GM23338 (cell line): ENCODE measurements at regions not wholly inside any gene's neighbourhood (a gene's known extent, or its start where the extent isn't known, plus 50 kb on each side); places are given as distances from the start of the nearest gene placed in this dataset.

Experiments
- ATAC-seq: fragments of 200-7000 bp; cut with Tn5 transposase; 3 replicates; pipeline ENCODE4 v1.9.1; 2020
- DNase-seq: peaks from one replicate; pipeline ENCODE4 v3.0.0-alpha.2; 2015; ENCODE audit warnings: low spot score
- H2AFZ ChIP-seq: fragments of 200-600 bp; sonication (generic); 2 replicates; pipeline ENCODE4 v1.8.0; 2016; ENCODE audit warnings: antibody characterized with exemption, mild to moderate bottlenecking, moderate library complexity
- H3F3A ChIP-seq: fragments of 200-600 bp; sonication (generic); replicated peaks from 2 replicates; pipeline ENCODE4 v1.8.0; 2017; ENCODE audit warnings: antibody characterized with exemption, mixed run types, low read depth
- H3K27ac ChIP-seq: fragments of 200-600 bp; sonication (generic); 2 replicates; pipeline ENCODE4 v1.6.1; 2016; ENCODE audit warnings: low read depth
- H3K27me3 ChIP-seq: fragments of 200-600 bp; sonication (generic); 2 replicates; pipeline ENCODE4 v1.8.0; 2016; ENCODE audit warnings: mild to moderate bottlenecking, mixed run types, moderate library complexity; ENCODE audit not compliant: insufficient read depth
- H3K36me3 ChIP-seq: fragments of 200-600 bp; sonication (generic); 2 replicates; pipeline ENCODE4 v1.8.0; 2016; ENCODE audit warnings: mild to moderate bottlenecking; ENCODE audit not compliant: insufficient read depth
- H3K4me1 ChIP-seq: fragments of 200-600 bp; sonication (generic); 2 replicates; pipeline ENCODE4 v1.8.0; 2016; ENCODE audit warnings: mild to moderate bottlenecking, moderate library complexity; ENCODE audit not compliant: insufficient read depth
- H3K4me2 ChIP-seq: fragments of 200-600 bp; sonication (generic); 2 replicates; pipeline ENCODE4 v1.7.1; 2017; ENCODE audit warnings: mixed run types
- H3K4me3 ChIP-seq: fragments of 200-600 bp; sonication (generic); 2 replicates; pipeline ENCODE4 v1.6.1; 2016; ENCODE audit warnings: mixed run types
- H3K79me2 ChIP-seq: fragments of 200-600 bp; sonication (generic); replicated peaks from 2 replicates; pipeline ENCODE4 v1.8.0; 2017; ENCODE audit warnings: mild to moderate bottlenecking; ENCODE audit not compliant: insufficient read depth
- H3K9me2 ChIP-seq: fragments of 200-600 bp; sonication (generic); 2 replicates; pipeline ENCODE4 v1.8.0; 2017; ENCODE audit not compliant: insufficient read depth
- H4K20me1 ChIP-seq: fragments of 200-600 bp; sonication (generic); replicated peaks from 2 replicates; pipeline ENCODE4 v1.8.0; 2017; ENCODE audit warnings: mild to moderate bottlenecking; ENCODE audit not compliant: insufficient read depth
- H3K27ac Mint-ChIP-seq: 2 replicates; pipeline ENCODE4 v1.8.0; 2020; ENCODE audit warnings: inconsistent platforms, mild to moderate bottlenecking, moderate library complexity, mixed read lengths
- H3K27me3 Mint-ChIP-seq: 3 replicates; pipeline ENCODE4 v1.8.0; 2022; ENCODE audit warnings: low read depth, mild to moderate bottlenecking, moderate library complexity, mixed read lengths, inconsistent platforms; ENCODE audit not compliant: insufficient read depth, poor library complexity
- H3K36me3 Mint-ChIP-seq: 3 replicates; pipeline ENCODE4 v1.8.0; 2021; ENCODE audit warnings: low read depth, mild to moderate bottlenecking, inconsistent platforms, moderate library complexity, mixed read lengths
- H3K4me1 Mint-ChIP-seq: 3 replicates; pipeline ENCODE4 v1.8.0; 2020; ENCODE audit warnings: mild to moderate bottlenecking, inconsistent platforms, mixed read lengths
- H3K4me3 Mint-ChIP-seq: 3 replicates; pipeline ENCODE4 v1.8.0; 2021; ENCODE audit warnings: moderate library complexity, mild to moderate bottlenecking, inconsistent platforms, mixed read lengths
- H3K9me3 Mint-ChIP-seq: 3 replicates; pipeline ENCODE4 v1.8.0; 2020; ENCODE audit warnings: moderate library complexity, mild to moderate bottlenecking, inconsistent platforms, mixed read lengths
- CREB1 ChIP-seq: fragments of 250-450 bp; sonication (Bioruptor Pico); IDR thresholded peaks from 2 replicates; pipeline ENCODE4 v1.5.0; 2020; ENCODE audit warnings: low read depth, mild to moderate bottlenecking, moderate library complexity
- EZH2 ChIP-seq: fragments of 200-600 bp; sonication (generic); IDR thresholded peaks from one replicate; pipeline ENCODE4 v1.8.0; 2017; ENCODE audit warnings: antibody characterized with exemption, mild to moderate bottlenecking, low read depth; ENCODE audit not compliant: unreplicated experiment
- EZH2phosphoT487 ChIP-seq: fragments of 200-600 bp; sonication (generic); IDR thresholded peaks from one replicate; pipeline ENCODE4 v1.8.1; 2018; ENCODE audit warnings: antibody characterized with exemption; ENCODE audit not compliant: unreplicated experiment
- JUNB ChIP-seq: IDR thresholded peaks from one replicate; pipeline ENCODE4 v1.6.1; 2016; ENCODE audit warnings: antibody characterized with exemption; ENCODE audit not compliant: unreplicated experiment
- NANOG ChIP-seq: IDR thresholded peaks from 2 replicates; pipeline ENCODE4 v1.6.1; 2016; ENCODE audit warnings: antibody characterized with exemption, borderline replicate concordance
- POLR2AphosphoS5 ChIP-seq: IDR thresholded peaks from 2 replicates; pipeline ENCODE4 v1.6.1; 2016; ENCODE audit warnings: antibody characterized with exemption, low read depth
- STAT1 ChIP-seq: IDR thresholded peaks from one replicate; pipeline ENCODE4 v1.6.1; 2016; ENCODE audit warnings: antibody characterized with exemption; ENCODE audit not compliant: unreplicated experiment
- ZNF114 ChIP-seq: fragments of 250-450 bp; sonication (Bioruptor Pico); IDR thresholded peaks from 2 replicates; pipeline ENCODE4 v1.5.0; 2020; ENCODE audit warnings: mild to moderate bottlenecking, moderate library complexity
- ZNF331 ChIP-seq: fragments of 250-450 bp; sonication (Bioruptor Pico); IDR thresholded peaks from 2 replicates; pipeline ENCODE4 v1.5.0; 2020; ENCODE audit warnings: low read depth, mild to moderate bottlenecking, moderate library complexity
- TF ChIP-seq, protein P1 (sequence below): IDR thresholded peaks from one replicate; pipeline ENCODE4 v1.6.1; 2018; ENCODE audit warnings: antibody characterized with exemption; ENCODE audit not compliant: unreplicated experiment
- TF ChIP-seq, protein P2 (sequence below): IDR thresholded peaks from 2 replicates; pipeline ENCODE4 v1.6.1; 2016; ENCODE audit warnings: antibody characterized with exemption
- TF ChIP-seq, protein P3 (sequence below), 2 experiments: fragments of 200-600 bp in 1 of 2; sonication (generic) in 1 of 2; conservative IDR thresholded peaks; 2 replicates each; pipeline versions ENCODE4 v1.5.1 to v1.6.1; 2016 to 2017; ENCODE audit warnings: antibody characterized with exemption in 2 of 2, low read depth in 2 of 2, mild to moderate bottlenecking in 2 of 2, moderate library complexity in 1 of 2

DNA sequence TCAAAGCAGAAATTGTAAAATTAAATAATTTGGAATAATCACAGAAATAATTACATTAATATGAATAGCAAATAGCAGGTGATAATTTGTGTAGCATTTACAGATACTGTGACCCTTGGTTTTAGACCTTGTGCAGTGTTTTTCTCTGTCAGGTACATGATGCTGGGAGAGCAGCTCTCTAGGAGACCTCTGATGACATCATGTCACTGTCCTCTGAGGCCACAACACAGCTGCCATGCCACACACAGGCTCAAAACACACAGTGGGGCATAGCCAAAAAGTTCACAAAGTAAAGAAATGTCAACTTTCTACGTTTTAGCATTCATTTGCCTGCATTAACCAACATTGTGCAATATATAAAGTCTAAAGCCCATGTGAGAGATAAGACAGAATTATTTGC lies 71.8 kb upstream of the ZBTB20 start:
- H3K27ac Mint-ChIP-seq, result no peak overlapping the region
- no peak overlapping the region for H3K4me2 ChIP-seq
- peaks cover 3% of the 10 kb centered on the region for H3K27me3 Mint-ChIP-seq
- H3K4me1 ChIP-seq, result peaks cover 11% of the 10 kb centered on the region
- no peak overlapping the region for H3K4me3 ChIP-seq
- H3K36me3 Mint-ChIP-seq, result no peaks in the 10 kb centered on the region
- H3K9me3 Mint-ChIP-seq, result no peaks in the 10 kb centered on the region
- H3K9me2 ChIP-seq, result no peaks in the 10 kb centered on the region
- H3K36me3 ChIP-seq, result no peaks in the 10 kb centered on the region
- no peak overlapping the region for H2AFZ ChIP-seq
- TF ChIP-seq, protein P1, sequence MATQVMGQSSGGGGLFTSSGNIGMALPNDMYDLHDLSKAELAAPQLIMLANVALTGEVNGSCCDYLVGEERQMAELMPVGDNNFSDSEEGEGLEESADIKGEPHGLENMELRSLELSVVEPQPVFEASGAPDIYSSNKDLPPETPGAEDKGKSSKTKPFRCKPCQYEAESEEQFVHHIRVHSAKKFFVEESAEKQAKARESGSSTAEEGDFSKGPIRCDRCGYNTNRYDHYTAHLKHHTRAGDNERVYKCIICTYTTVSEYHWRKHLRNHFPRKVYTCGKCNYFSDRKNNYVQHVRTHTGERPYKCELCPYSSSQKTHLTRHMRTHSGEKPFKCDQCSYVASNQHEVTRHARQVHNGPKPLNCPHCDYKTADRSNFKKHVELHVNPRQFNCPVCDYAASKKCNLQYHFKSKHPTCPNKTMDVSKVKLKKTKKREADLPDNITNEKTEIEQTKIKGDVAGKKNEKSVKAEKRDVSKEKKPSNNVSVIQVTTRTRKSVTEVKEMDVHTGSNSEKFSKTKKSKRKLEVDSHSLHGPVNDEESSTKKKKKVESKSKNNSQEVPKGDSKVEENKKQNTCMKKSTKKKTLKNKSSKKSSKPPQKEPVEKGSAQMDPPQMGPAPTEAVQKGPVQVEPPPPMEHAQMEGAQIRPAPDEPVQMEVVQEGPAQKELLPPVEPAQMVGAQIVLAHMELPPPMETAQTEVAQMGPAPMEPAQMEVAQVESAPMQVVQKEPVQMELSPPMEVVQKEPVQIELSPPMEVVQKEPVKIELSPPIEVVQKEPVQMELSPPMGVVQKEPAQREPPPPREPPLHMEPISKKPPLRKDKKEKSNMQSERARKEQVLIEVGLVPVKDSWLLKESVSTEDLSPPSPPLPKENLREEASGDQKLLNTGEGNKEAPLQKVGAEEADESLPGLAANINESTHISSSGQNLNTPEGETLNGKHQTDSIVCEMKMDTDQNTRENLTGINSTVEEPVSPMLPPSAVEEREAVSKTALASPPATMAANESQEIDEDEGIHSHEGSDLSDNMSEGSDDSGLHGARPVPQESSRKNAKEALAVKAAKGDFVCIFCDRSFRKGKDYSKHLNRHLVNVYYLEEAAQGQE, result no peak
- TF ChIP-seq, protein P2, sequence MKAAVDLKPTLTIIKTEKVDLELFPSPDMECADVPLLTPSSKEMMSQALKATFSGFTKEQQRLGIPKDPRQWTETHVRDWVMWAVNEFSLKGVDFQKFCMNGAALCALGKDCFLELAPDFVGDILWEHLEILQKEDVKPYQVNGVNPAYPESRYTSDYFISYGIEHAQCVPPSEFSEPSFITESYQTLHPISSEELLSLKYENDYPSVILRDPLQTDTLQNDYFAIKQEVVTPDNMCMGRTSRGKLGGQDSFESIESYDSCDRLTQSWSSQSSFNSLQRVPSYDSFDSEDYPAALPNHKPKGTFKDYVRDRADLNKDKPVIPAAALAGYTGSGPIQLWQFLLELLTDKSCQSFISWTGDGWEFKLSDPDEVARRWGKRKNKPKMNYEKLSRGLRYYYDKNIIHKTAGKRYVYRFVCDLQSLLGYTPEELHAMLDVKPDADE, result no peak
- no peak for TF ChIP-seq POLR2AphosphoS5
- peaks cover 11% of the 10 kb centered on the region for H3K4me1 Mint-ChIP-seq
- no peaks in the 10 kb centered on the region for H3K79me2 ChIP-seq
- H3F3A ChIP-seq, result no peaks in the 10 kb centered on the region
- H3K27ac ChIP-seq, result no peak overlapping the region
- no peaks in the 10 kb centered on the region for H3K27me3 ChIP-seq
- H4K20me1 ChIP-seq, result no peaks in the 10 kb centered on the region
- ATAC-seq, result no peak
- DNase-seq, result no peak
- H3K4me3 Mint-ChIP-seq, result no peak overlapping the region

DNA sequence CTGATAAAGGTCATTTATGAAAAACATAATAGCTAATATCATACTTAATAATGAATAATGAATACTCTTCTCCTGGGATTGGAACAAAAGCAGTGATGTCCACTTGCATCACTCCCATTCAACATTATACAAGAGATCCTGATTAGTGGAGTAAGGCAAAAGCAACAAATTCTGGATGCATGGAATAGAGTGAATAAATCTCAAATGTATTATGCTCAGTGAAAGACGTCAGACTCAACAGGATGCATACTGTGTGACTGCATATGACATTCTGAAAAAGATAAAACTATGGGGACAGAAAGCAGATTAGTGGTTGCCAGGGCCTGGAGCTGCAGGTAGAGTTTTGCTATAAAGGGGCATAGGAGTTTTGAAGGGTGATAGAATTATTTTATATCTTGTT lies 77.6 kb upstream of the ZBTB20 start:
- no peaks in the 10 kb centered on the region for H3K9me2 ChIP-seq
- H3K36me3 Mint-ChIP-seq, result no peaks in the 10 kb centered on the region
- H3K4me3 ChIP-seq, result no peak overlapping the region
- H3K79me2 ChIP-seq, result no peaks in the 10 kb centered on the region
- no peaks in the 10 kb centered on the region for H4K20me1 ChIP-seq
- H3K4me3 Mint-ChIP-seq, result no peak overlapping the region
- H3K4me1 Mint-ChIP-seq, result no peaks in the 10 kb centered on the region
- ATAC-seq (no peak), DNase-seq (no peak)
- no peak overlapping the region for H3K4me2 ChIP-seq
- no peaks in the 10 kb centered on the region for H3K4me1 ChIP-seq
- no peaks in the 10 kb centered on the region for H3F3A ChIP-seq
- no peak overlapping the region for H2AFZ ChIP-seq
- no peaks in the 10 kb centered on the region for H3K36me3 ChIP-seq
- no peaks in the 10 kb centered on the region for H3K27me3 ChIP-seq
- H3K27ac ChIP-seq, result no peak overlapping the region
- no peaks in the 10 kb centered on the region for H3K9me3 Mint-ChIP-seq
- peaks cover under 1% of the 10 kb centered on the region for H3K27me3 Mint-ChIP-seq
- no peak overlapping the region for H3K27ac Mint-ChIP-seq
- TF ChIP-seq EZH2phosphoT487, result no peak
- TF ChIP-seq NANOG, result no peak
- TF ChIP-seq POLR2AphosphoS5, result no peak
- no peak for TF ChIP-seq STAT1
- TF ChIP-seq, protein P2, result no peak
- TF ChIP-seq JUNB, result no peak
- no peak for TF ChIP-seq EZH2
- TF ChIP-seq ZNF114 (CRISPR knock-in tag), result no peak
- no peak for TF ChIP-seq CREB1 (CRISPR knock-in tag)
- TF ChIP-seq ZNF331 (CRISPR knock-in tag), result no peak
- TF ChIP-seq, protein P3, sequence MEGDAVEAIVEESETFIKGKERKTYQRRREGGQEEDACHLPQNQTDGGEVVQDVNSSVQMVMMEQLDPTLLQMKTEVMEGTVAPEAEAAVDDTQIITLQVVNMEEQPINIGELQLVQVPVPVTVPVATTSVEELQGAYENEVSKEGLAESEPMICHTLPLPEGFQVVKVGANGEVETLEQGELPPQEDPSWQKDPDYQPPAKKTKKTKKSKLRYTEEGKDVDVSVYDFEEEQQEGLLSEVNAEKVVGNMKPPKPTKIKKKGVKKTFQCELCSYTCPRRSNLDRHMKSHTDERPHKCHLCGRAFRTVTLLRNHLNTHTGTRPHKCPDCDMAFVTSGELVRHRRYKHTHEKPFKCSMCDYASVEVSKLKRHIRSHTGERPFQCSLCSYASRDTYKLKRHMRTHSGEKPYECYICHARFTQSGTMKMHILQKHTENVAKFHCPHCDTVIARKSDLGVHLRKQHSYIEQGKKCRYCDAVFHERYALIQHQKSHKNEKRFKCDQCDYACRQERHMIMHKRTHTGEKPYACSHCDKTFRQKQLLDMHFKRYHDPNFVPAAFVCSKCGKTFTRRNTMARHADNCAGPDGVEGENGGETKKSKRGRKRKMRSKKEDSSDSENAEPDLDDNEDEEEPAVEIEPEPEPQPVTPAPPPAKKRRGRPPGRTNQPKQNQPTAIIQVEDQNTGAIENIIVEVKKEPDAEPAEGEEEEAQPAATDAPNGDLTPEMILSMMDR (conservative IDR thresholded peaks at IDR 0.05; ENCODE audit: low read depth in 2 of 2), result no peak
- TF ChIP-seq, protein P1, result no peak
